HCT116 (cell line): ENCODE measurements at regions not wholly inside any gene's neighbourhood (a gene's known extent, or its start where the extent isn't known, plus 50 kb on each side); places are given as distances from the start of the nearest gene placed in this dataset.
A peak's percentile ranks its signal among the peaks of the same experiment; 100 is the strongest.

Source experiments
- ATAC-seq: fragments of 200-7000 bp; cut with Tn5 transposase; 2 replicates; pipeline ENCODE4 v1.9.1; 2020; ENCODE audit warnings: mild to moderate bottlenecking, moderate library complexity
- BruUV-seq: library from RNA; stranded (reverse); fragments of 400-500 nt; replicated peaks from 2 replicates; lab custom pipeline; 2021; lab: Mats Ljungman, UMichigan
- CTCF ChIA-PET: fragments of 300-600 bp; sonication (Branson Sonifier 250); formaldehyde crosslinking; loops from one replicate; lab custom pipeline; 2021; ENCODE audit warnings: antibody characterized with exemption; lab: Charles Lee
- POLR2A ChIA-PET: fragments of 300-600, 350-600 bp; sonication (Branson Sonifier 250); formaldehyde crosslinking; loops from one replicate; lab custom pipeline; 2021; ENCODE audit warnings: antibody characterized with exemption; lab: Charles Lee
- RAD21 ChIA-PET, 2 experiments: fragments of 300-600 bp; sonication (Branson Sonifier 250); formaldehyde crosslinking; loops; one replicate each; lab custom pipeline; 2023; ENCODE audit warnings: low total read pairs in 2 of 2; ENCODE audit not compliant: uncharacterized antibody in 2 of 2, unreplicated experiment in 2 of 2, low non-redundant PET in 1 of 2; lab: Charles Lee
- DNase-seq: peaks from one replicate; pipeline ENCODE4 v3.0.0-alpha.2; 2010; ENCODE audit warnings: low read depth, low spot score
- H2AFZ ChIP-seq: fragments of 200-600 bp; shearing (Covaris generic), sonication (generic); 2 replicates; pipeline ENCODE4 v1.6.1; 2017; ENCODE audit warnings: low read depth, mixed run types, mixed read lengths, antibody characterized with exemption, low read length; ENCODE audit not compliant: poor library complexity, severe bottlenecking
- H3K27ac ChIP-seq: 2 replicates; pipeline ENCODE4 v1.5.1; 2012; ENCODE audit warnings: low read depth, low read length
- H3K27me3 ChIP-seq: fragments of 200-600 bp; sonication (generic); 2 replicates; pipeline ENCODE4 v1.6.1; 2016; ENCODE audit warnings: mixed run types, low read length, mixed read lengths; ENCODE audit not compliant: insufficient read depth
- H3K36me3 ChIP-seq, 2 experiments: fragments of 200-500 bp in 1 of 2; fragments of 200-600 bp in 1 of 2; sonication (Bioruptor generic) in 1 of 2; sonication (generic) in 1 of 2; 2 replicates each; pipeline versions ENCODE4 v1.5.1 to v1.6.1; 2014 to 2016; ENCODE audit warnings: low read length in 2 of 2, inconsistent platforms in 1 of 2, mixed read lengths in 1 of 2, mixed run types in 1 of 2; ENCODE audit not compliant: insufficient read depth in 2 of 2, control insufficient read depth in 1 of 2
- H3K4me1 ChIP-seq, 2 experiments: fragments of 200-600 bp in 1 of 2; sonication (generic) in 1 of 2; 2 replicates each; pipeline versions ENCODE4 v1.5.1 to v1.6.1; 2012 to 2017; ENCODE audit warnings: low read length in 2 of 2, inconsistent platforms in 1 of 2, mild to moderate bottlenecking in 1 of 2, mixed read lengths in 1 of 2, mixed run types in 1 of 2, moderate library complexity in 1 of 2; ENCODE audit not compliant: insufficient read depth in 2 of 2, control insufficient read depth in 1 of 2
- H3K4me2 ChIP-seq: fragments of 200-600 bp; sonication (generic); 2 replicates; pipeline ENCODE4 v1.6.1; 2017; ENCODE audit warnings: mixed run types, low read length, mixed read lengths
- H3K4me3 ChIP-seq, 2 experiments: fragments of 200-600 bp in 1 of 2; sonication (generic) in 1 of 2; replicated peaks in 1 of 2; 2 replicates each; pipeline ENCODE4 v1.5.1; 2011 to 2016; ENCODE audit warnings: low read length in 2 of 2, control low read depth in 1 of 2, low read depth in 1 of 2, mild to moderate bottlenecking in 1 of 2, mixed read lengths in 1 of 2, mixed run types in 1 of 2
- H3K79me2 ChIP-seq: fragments of 200-600 bp; sonication (generic); 2 replicates; pipeline ENCODE4 v1.6.1; 2017; ENCODE audit warnings: mild to moderate bottlenecking, mixed run types, low read length, moderate library complexity, mixed read lengths; ENCODE audit not compliant: insufficient read depth
- H3K9ac ChIP-seq: fragments of 200-600 bp; sonication (generic); 2 replicates; pipeline ENCODE4 v1.6.1; 2016; ENCODE audit warnings: low read length, mixed read lengths
- H3K9me2 ChIP-seq: fragments of 200-600 bp; sonication (generic), shearing (Covaris generic); 2 replicates; pipeline ENCODE4 v1.6.1; 2017; ENCODE audit warnings: mixed run types, mild to moderate bottlenecking, moderate library complexity; ENCODE audit not compliant: insufficient read depth
- H3K9me3 ChIP-seq, 2 experiments: fragments of 200-500 bp in 1 of 2; fragments of 200-600 bp in 1 of 2; sonication (Bioruptor generic) in 1 of 2; sonication (generic) in 1 of 2; 2 replicates each; pipeline ENCODE4 v1.6.1; 2014 to 2017; ENCODE audit warnings: low read length in 2 of 2, mixed read lengths in 2 of 2, inconsistent platforms in 1 of 2, low read depth in 1 of 2, mild to moderate bottlenecking in 1 of 2, mixed run types in 1 of 2, moderate library complexity in 1 of 2; ENCODE audit not compliant: control insufficient read depth in 1 of 2, insufficient read depth in 1 of 2
- H4K20me1 ChIP-seq: fragments of 200-600 bp; sonication (generic), shearing (Covaris generic); 2 replicates; pipeline ENCODE4 v1.6.1; 2017; ENCODE audit warnings: mixed run types, mild to moderate bottlenecking, moderate library complexity; ENCODE audit not compliant: insufficient read depth
- ATF3 ChIP-seq: IDR thresholded peaks from 2 replicates; pipeline ENCODE4 v1.6.1; 2012
- CBX3 ChIP-seq: IDR thresholded peaks from 2 replicates; pipeline ENCODE4 v1.6.1; 2012; ENCODE audit warnings: low read depth
- CEBPB ChIP-seq: IDR thresholded peaks from 2 replicates; pipeline ENCODE4 v1.6.1; 2012; ENCODE audit warnings: low read depth
- CTCF ChIP-seq, 3 experiments: fragments of 200-600 bp in 1 of 3; sonication (generic) in 1 of 3; IDR thresholded peaks in 2 of 3; conservative IDR thresholded peaks in 1 of 3; 2 replicates each; pipeline ENCODE4 v1.5.1; 2012 to 2017; ENCODE audit warnings: low read depth in 2 of 3, low read length in 2 of 3, antibody characterized with exemption in 1 of 3, borderline replicate concordance in 1 of 3, control low read depth in 1 of 3, mild to moderate bottlenecking in 1 of 3, mixed read lengths in 1 of 3, mixed run types in 1 of 3, moderate library complexity in 1 of 3; ENCODE audit not compliant: insufficient read depth in 1 of 3
- EGR1 ChIP-seq: IDR thresholded peaks from 2 replicates; pipeline ENCODE4 v1.6.1; 2012; ENCODE audit warnings: low read depth
- EZH2 ChIP-seq: fragments of 200-600 bp; sonication (generic); IDR thresholded peaks from 2 replicates; pipeline ENCODE4 v1.6.1; 2017; ENCODE audit warnings: antibody characterized with exemption, mixed run types
- EZH2phosphoT487 ChIP-seq: fragments of 200-600 bp; IDR thresholded peaks from 2 replicates; pipeline ENCODE4 v1.6.1; 2018; ENCODE audit warnings: antibody characterized with exemption, borderline replicate concordance
- FOSL1 ChIP-seq: IDR thresholded peaks from 2 replicates; pipeline ENCODE4 v1.6.1; 2012; ENCODE audit warnings: low read depth
- JUND ChIP-seq: IDR thresholded peaks from 2 replicates; pipeline ENCODE4 v1.6.1; 2012
- MAX ChIP-seq: IDR thresholded peaks from 2 replicates; pipeline ENCODE4 v1.6.1; 2012
- POLR2A ChIP-seq: IDR thresholded peaks from 2 replicates; pipeline ENCODE4 v1.7.0; 2011; ENCODE audit warnings: borderline replicate concordance; ENCODE audit not compliant: insufficient read depth, insufficient read length; ENCODE audit errors: extremely low read depth
- POLR2AphosphoS5 ChIP-seq: IDR thresholded peaks from 2 replicates; pipeline ENCODE4 v1.6.1; 2011; ENCODE audit warnings: mild to moderate bottlenecking, low read depth, low read length, moderate library complexity
- RAD21 ChIP-seq: IDR thresholded peaks from 2 replicates; pipeline ENCODE4 v1.6.1; 2012; ENCODE audit warnings: low read depth, mild to moderate bottlenecking
- REST ChIP-seq: IDR thresholded peaks from 2 replicates; pipeline ENCODE4 v1.6.1; 2012; ENCODE audit warnings: low read depth
- SIN3A ChIP-seq: IDR thresholded peaks from 2 replicates; pipeline ENCODE4 v1.6.1; 2012; ENCODE audit warnings: low read depth
- SP1 ChIP-seq: IDR thresholded peaks from 2 replicates; pipeline ENCODE4 v1.6.1; 2012; ENCODE audit warnings: low read depth
- SRF ChIP-seq: IDR thresholded peaks from 2 replicates; pipeline ENCODE4 v1.6.1; 2012; ENCODE audit warnings: low read depth
- TCF7L2 ChIP-seq: IDR thresholded peaks from 2 replicates; pipeline ENCODE4 v1.7.0; 2011; ENCODE audit warnings: borderline replicate concordance, inconsistent platforms; ENCODE audit not compliant: insufficient read depth, insufficient read length; ENCODE audit errors: extremely low read depth
- YY1 ChIP-seq: IDR thresholded peaks from 2 replicates; pipeline ENCODE4 v1.6.1; 2011; ENCODE audit warnings: low read length, low read depth, moderate library complexity, mild to moderate bottlenecking; ENCODE audit not compliant: insufficient replicate concordance; ENCODE audit errors: extremely low read depth
- ZBTB33 ChIP-seq: IDR thresholded peaks from 2 replicates; pipeline ENCODE4 v1.6.1; 2011; ENCODE audit warnings: mild to moderate bottlenecking, low read length, moderate library complexity; ENCODE audit not compliant: insufficient replicate concordance; ENCODE audit errors: extremely low read depth
- ZFX ChIP-seq: fragments of 450-650 bp; IDR thresholded peaks from 2 replicates; pipeline ENCODE4 v1.6.1; 2017
- ZNF274 ChIP-seq: fragments of 200-500 bp; sonication (Bioruptor generic); IDR thresholded peaks from 2 replicates; pipeline ENCODE4 v1.6.1; 2014; ENCODE audit warnings: mild to moderate bottlenecking, low read depth, low read length, inconsistent platforms
- intact Hi-C: fragments of 100-400 bp; cut with micrococcal nuclease; formaldehyde crosslinking; loops from 2 replicates; pipeline ENCODE4 v1.10.0; 2022

- intact Hi-C loops, result loop anchor here (1.0 to 2.0 kb wide), 2 partner anchors 81 to 280 kb away; no protein-coding TSS in a partner anchor
- ChIA-PET CTCF (interaction anchor here (0.6 to 2.7 kb wide), 3 partner anchors 82 to 280 kb away, joined by 3 to 16 read pairs (median 11); no protein-coding TSS in a partner anchor), RAD21 (no interaction called here), POLR2A (no interaction called here)
- H4K20me1 ChIP-seq, result no peaks in the 10 kb centered on the region
- no peaks in the 10 kb centered on the region for H3K4me1 ChIP-seq
- H3K9me2 ChIP-seq, result no peaks in the 10 kb centered on the region
- H3K27ac ChIP-seq, result no peak overlapping the region
- H3K4me2 ChIP-seq, result no peak overlapping the region
- peak overlapping the region; percentile 58 for H2AFZ ChIP-seq
- BruUV-seq, result no TSS peak
- ATAC-seq (peak; percentile 81), DNase-seq (peak; percentile 49)
- H3K9ac ChIP-seq, result no peak overlapping the region
- H3K9me3 ChIP-seq, result no peaks in the 10 kb centered on the region
- no peaks in the 10 kb centered on the region for H3K36me3 ChIP-seq
- H3K4me3 ChIP-seq, result no peak overlapping the region
- H3K27me3 ChIP-seq, result peaks cover 56% of the 10 kb centered on the region
- no peaks in the 10 kb centered on the region for H3K79me2 ChIP-seq
- TF ChIP-seq MAX (no peak), CEBPB (peak; percentile 35), ATF3 (no peak), POLR2A (no peak), CBX3 (no peak), YY1 (peak; percentile 45), SIN3A (no peak), REST (no peak), RAD21 (peak; percentile 86), EZH2 (no peak), ZFX (no peak), JUND (no peak), ZNF274 (no peak), FOSL1 (no peak), CTCF (IDR thresholded peaks at IDR 0.05 in 2 of 3, conservative IDR thresholded peaks at IDR 0.05 in 1 of 3; ENCODE audit: borderline replicate concordance in 1 of 3, insufficient read depth in 1 of 3, low read depth in 2 of 3, low read length in 2 of 3) (peak; percentile 56 to 76 (median 68); a peak in 5 of 6 replicates), POLR2AphosphoS5 (no peak), EZH2phosphoT487 (no peak), SRF (no peak), EGR1 (no peak), TCF7L2 (no peak), SP1 (no peak), ZBTB33 (no peak)
Measured at GRCh38 chr6:153312634-153313033, 181.6 kb upstream of the RGS17 start.
